HG03520 (cell line): ENCODE measurements at regions not wholly inside any gene's neighbourhood (a gene's known extent, or its start where the extent isn't known, plus 50 kb on each side); places are given as distances from the start of the nearest gene placed in this dataset.
"Not testable (repeated sequence)": the region's sequence is repeated elsewhere in the genome, so short reads cannot be mapped to it uniquely, and the experiment has no call there.

ENCODE experiments used
- ATAC-seq: cut with Tn5 transposase; IDR thresholded peaks from one replicate; pipeline ENCODE4 v1.9.1; 2021; ENCODE audit warnings: mild to moderate bottlenecking, moderate library complexity; ENCODE audit not compliant: unreplicated experiment

- ATAC-seq, result peak; percentile 88
These were observed 704.5 kb upstream of the ADGRL4 start for GRCh38 chr1:79711001-79711431.

- no peak for ATAC-seq
These were observed 702.2 kb upstream of the ADGRL4 start for GRCh38 chr1:79708646-79709265.

DNA sequence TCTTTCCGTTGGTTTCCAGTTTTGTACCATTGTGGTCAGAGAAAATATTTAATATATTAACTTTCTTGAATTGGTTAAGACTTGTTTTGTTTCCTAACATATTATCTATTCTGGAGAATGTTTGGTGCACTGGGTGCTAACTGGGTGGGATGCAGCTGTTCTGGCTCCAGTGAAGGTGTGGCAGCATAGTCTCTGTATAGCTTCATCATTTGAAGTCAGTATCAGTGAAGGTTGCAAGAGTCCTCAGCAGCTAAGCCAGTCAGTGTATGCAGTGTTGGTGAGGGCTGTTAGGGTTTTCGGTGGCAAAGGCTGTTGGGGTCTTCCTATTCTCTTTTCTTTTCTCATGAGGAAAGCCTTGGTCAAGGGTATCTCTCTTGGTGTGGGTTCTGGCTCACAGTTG lies 698.7 kb upstream of the ADGRL4 start:
- ATAC-seq, result no peak

DNA sequence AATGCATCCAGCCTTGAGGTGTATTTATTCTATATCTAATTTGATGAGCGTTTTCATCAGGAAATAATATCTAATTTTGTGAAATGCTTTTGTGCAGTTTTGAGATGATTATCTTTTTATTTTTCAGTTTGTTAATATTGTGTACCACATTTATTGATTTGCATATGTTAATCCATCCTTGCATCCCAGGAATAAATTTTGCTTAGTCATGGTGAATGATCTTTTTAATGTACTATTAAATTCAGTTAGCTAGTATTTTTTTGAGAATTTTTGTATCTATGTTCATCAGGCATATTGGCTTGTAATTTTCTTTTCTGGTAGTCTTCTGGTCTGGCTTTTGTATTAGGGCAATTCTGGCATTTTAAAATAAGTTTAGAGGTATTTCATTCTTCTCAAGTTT lies 697.5 kb upstream of the ADGRL4 start:
- no peak for ATAC-seq

DNA sequence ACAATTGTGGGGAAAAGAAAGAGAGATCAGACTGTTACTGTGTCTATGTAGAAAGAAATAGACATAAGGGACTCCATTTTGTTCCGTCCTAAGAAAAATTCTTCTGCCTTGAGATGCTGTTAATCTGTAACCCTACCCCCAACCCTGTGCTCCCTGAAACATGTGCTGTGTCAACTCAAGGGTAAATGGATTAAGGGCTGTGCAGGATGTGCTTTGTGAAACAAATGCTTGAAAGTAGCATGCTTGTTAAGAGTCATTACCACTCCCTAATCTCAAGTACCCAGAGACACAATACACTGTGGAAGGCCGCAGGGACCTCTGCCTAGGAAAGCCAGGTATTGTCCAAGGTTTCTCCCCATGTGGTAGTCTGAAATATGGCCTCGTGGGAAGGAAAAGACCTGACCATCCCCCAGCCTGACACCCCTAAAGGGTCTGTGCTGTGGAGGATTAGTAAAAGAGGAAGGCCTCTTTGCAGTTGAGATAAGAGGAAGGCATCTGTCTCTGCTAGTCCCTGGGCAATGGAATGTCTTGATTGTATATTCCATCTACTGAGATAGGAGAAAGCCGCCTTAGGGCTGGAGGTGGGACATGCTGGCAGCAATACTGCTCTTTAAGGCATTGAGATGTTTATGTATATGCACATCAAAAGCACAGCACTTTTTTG lies 695.9 kb upstream of the ADGRL4 start:
- not testable (repeated sequence) for ATAC-seq

DNA sequence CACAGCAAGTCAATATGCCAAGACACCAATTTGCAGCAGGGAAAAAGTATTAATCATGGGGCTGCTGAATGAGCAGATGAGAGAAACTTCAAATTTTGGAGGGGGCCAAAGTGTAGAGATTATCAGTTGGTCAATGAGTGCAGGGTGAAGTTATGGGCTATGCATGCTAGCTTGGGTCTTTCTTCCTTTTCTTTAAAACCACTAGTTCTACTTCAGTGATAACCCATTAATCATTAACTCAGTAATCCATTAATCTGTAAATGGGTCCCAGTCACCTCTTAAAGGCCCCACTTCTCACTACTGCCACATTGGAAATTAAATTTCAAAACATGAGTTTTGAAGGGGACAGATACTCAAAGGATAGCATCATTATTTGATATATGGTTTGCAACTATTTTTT lies 688.6 kb upstream of the ADGRL4 start:
- peak; percentile 84 for ATAC-seq

- no peak for ATAC-seq
These were observed 687.7 kb upstream of the ADGRL4 start for GRCh38 chr1:79694241-79694640.

GRCh38 chr1:79693441-79694114 lies 687.0 kb upstream of the ADGRL4 start:
- ATAC-seq, result no peak

- no peak for ATAC-seq
These were observed 686.0 kb upstream of the ADGRL4 start for GRCh38 chr1:79692519-79692918.

GRCh38 chr1:79688932-79689331 lies 682.4 kb upstream of the ADGRL4 start:
- no peak for ATAC-seq

DNA sequence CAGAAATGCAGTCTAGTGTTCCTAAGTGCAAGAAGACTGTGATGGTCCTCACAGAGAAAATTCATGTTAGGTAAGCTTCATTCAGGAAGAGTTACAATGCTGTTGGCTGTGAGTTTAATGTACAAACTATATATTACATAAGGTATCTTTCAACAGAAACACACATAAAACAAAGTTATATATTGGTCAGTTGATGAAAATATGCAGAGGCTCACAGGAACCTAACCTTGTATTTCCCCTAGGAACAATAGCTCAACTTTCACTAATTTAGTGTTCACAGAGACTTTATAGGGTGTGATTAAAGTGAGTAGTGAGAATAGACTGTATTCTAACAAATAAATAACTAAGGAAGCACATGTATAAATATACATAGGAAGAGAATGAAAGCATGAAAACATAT lies 676.9 kb upstream of the ADGRL4 start:
- no peak for ATAC-seq

GRCh38 chr1:79682478-79682877 lies 675.9 kb upstream of the ADGRL4 start:
- no peak for ATAC-seq

DNA sequence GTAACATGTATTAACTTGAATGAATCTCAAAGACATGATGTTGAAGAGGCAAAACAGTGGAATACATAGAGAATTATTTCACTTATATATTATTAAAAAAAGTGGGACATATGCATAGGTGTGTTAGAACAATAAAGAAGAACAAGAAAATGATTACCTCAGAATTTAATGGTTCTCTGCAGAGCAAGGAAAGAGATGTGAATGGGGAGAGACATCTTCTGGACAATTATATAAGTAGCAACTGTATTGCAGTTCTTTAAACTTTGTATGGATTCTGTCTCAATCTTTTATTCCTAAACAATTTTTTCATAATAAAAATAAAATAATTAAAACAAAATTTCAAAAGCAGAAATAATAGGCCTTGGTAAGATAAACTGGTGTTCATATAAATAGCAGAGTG lies 674.9 kb upstream of the ADGRL4 start:
- ATAC-seq, result no peak

GRCh38 chr1:79679916-79680315 lies 673.4 kb upstream of the ADGRL4 start:
- ATAC-seq, result no peak

DNA sequence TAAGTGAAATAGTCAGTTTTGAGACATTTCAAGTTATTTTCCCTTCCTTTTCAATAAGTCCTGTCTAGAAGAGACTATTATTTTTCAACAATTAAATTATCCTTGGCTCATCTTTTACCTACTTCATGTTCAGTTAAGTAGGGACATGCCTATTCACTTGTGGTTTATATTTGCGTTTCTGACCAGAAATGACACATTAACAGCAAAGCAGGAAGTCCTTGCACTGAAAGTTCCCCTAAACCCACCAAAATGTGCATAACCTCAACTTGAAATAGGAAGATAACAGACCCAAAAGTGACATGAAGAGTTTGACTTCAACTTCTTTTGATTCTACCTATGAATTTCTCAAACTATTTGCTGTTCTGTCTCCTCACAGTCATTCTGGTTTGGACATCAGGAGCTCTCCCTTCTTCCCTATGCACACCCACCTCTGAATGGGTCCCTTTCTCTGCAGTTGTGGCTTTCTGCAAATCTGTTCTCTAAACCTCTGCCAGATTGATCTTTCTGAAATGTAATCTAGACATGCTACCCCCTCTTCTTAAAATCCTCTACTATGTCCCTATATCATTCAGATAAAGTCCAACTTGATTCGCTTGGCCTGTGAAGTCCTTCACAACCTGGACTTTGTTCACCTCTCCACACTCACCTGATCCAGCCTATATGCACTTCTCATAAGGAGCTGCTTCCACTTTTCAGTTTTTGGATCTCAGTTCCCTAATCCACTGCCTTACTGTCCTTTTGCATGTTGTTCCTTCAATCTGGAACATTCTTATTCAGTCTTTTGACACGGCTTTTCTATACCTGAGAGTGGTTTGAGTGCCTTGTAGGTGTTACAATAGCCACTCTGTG lies 661.5 kb upstream of the ADGRL4 start:
- peak; percentile 90 for ATAC-seq

- ATAC-seq, result no peak
These were observed 660.6 kb upstream of the ADGRL4 start for GRCh38 chr1:79667166-79667565.

DNA sequence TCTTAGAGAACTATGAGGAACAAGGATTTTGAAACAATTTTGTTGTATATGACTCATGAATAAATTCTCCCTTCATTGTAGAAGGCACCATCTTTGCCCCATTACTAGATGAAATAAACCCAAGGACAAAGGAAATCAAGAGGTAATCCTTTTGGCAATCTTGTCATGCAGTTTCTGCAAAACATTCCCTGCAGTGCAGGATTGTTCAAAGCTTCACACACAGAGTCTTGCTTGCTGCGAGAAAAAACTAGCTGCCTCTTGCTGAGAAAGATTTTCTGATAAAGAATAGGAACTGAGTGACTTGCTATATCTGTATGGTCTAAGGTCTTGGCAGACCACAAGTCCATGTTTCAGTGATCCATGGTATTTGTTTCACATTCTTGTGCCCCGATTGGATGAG lies 657.4 kb upstream of the ADGRL4 start:
- ATAC-seq, result no peak

DNA sequence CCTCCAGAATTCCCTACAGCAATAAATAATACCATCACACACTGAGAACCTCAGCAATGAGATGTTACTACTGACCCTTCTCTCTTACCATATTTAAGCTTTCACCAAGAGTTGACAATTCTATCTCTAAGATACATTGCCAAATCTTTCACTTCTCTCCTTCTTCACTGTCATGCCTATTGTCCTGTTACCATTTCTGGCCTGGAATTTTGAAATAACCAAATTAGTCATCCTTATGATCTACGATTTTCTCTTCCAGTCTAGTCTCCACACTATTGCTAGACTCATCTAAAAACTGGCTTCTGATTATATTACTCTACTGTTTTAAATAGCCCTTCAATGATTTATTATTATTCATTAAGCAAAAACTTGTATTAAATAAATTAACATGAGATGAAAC lies 656.1 kb upstream of the ADGRL4 start:
- ATAC-seq, result no peak

DNA sequence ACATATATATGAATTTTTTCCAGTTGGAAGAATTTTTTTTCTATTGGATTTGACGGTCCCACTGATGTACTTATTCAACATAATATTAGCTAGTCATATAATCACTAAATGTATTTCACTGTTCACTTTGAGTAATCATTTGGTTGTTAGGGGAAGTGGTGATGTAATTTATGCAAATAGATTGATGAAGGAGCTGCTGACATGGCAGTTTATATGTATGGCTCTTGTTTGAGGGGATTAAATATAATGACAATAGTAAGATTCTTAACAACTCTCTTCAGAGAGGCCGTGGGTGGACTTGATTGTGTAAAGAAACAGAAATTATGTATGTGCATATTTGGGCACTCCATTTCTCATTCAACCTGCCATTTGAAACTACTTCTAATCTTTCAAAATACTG lies 653.6 kb upstream of the ADGRL4 start:
- peak; percentile 64 for ATAC-seq

DNA sequence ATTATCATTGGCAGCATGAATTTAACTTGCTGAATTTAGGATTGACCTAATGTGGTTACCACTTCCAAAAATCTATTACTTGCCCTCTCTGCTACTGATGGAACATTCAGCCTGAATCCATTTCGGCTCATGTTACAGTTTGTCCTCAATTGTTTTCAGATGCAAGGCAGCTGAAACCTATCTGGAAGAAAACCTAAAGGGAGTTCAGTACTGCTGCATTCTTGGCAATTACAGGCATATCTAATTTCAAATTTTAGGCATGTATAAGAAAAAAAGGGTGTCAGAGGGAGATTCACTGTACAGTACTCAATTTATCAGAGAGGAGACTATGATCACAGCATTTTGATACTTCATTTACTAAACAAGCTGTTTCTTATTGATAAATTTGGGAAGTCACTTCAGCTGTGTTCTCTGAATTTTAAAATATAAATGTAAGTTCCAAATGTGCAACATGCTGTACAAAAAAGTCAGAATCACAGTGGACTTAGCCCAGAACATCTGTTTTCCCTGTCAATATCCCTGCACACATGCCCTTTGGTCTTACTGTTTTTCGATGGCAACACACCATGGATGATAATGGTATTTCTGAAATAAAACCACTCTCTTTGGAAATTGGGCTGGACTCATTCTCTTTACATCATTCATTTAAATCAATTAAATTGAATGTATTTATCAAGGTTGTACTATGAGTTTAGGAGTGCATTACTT lies 651.6 kb upstream of the ADGRL4 start:
- no peak for ATAC-seq

- no peak for ATAC-seq
These were observed 649.3 kb upstream of the ADGRL4 start for GRCh38 chr1:79655876-79656275.
